ENCODE measurements at regions not wholly inside any gene's neighbourhood (a gene's known extent, or its start where the extent isn't known, plus 50 kb on each side); places are given as distances from the start of the nearest gene placed in this dataset.
"Not testable (repeated sequence)": the region's sequence is repeated elsewhere in the genome, so short reads cannot be mapped to it uniquely, and the experiment has no call there.

DNA sequence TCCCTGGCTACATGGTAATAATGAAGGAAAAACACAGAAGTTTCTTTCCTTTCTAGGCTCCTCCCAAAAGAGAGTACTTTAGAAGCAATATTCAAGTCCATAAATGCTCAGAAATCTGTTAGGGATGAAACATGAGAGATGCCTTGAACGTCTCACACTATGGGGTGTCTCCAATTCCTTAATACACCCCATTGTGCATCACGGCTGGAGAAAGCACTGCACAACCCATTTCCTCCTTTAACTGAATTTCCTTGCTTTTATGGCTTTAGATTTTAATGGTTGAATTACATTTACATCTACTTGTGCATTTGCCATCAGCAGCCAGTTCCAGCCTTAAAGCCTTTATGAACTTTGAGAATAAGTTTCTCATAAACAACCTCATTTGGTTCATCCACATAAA lies 498.9 kb upstream of the PTBP2 start:
- no peak for DNase-seq

DNA sequence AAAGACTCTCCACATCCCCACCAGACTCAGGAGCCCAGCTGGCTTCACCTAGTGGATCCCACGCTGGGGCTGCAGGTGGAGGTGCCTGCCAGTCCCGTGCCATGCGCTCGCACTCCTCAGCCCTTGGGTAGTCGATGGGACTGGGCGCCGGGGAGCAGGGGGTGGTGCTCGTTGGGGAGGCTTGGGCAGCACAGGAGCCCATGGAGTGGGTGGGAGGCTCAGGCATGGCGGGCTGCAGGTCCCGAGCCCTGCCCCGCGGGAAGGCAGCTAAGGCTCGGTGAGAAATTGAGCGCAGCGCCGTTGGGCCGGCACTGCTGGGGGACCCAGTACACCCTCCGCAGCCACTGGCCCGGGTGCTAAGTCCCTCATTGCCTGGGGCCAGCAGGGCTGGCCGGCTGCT lies 497.4 kb upstream of the PTBP2 start:
- DNase-seq, result not testable (repeated sequence)

DNA sequence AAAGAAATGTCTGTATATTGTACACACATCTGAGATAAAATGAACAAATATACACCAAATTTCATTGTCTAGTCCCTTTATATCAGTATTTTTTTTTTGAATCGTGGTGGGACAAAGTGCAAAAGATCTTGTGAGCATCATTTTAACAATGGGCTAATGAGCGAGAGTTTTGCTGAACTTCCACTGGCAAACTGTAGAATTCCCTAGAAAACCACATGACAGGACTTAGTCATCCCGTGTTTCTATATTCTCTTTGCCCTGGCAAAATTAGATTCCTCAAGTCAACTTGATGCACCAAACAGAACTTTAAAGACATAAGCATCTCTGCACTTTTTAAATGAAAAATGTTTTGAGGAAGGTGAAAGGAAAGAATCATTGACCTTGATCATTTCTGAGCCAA lies 488.2 kb upstream of the PTBP2 start:
- no peak for DNase-seq

DNA sequence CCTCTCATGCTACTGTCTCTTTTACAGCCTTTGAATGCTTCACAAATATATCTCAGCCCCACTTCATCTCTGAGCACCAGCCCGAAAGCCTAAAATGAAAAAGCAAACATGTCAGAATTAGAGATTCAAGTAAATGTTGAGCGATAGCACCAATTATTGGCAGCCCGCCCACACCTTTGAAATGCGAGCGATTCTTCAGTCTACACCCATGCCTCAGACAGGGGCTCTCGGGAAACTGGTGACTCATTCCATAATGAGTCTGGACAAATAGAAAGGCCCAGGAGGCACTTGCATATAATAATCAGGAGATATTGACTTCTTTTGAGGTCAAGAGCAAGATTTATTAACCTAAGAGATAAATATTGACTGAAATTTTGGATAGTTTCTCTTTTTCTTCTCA lies 487.3 kb upstream of the PTBP2 start:
- DNase-seq, result no peak

DNA sequence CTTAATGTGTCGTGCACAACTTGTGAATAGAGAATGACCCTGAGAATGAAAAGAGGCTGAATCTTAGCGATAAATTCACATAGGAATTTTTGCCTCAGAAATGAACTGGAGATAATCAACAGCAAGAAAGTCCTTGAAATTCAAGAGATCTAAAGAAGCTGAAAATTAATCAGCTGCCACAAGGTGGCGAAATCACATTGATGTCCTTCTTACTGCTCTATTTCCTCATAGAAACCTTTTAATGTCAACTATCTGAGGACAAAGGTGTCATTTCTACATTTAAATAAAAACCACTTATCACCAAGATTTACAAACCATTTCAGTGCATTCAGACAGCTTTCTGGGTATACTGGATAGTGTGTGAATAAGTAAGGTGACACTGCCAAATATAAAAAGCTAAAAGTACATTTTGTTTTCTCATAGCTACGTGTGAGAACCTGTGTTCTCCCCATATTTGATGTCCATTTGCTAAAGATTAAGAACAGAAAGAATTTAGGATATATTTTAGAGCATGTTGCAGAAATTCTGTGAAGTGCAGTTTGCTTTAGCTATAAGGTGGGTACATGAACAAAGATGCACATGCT lies 485.3 kb upstream of the PTBP2 start:
- DNase-seq, result peak; percentile 42

DNA sequence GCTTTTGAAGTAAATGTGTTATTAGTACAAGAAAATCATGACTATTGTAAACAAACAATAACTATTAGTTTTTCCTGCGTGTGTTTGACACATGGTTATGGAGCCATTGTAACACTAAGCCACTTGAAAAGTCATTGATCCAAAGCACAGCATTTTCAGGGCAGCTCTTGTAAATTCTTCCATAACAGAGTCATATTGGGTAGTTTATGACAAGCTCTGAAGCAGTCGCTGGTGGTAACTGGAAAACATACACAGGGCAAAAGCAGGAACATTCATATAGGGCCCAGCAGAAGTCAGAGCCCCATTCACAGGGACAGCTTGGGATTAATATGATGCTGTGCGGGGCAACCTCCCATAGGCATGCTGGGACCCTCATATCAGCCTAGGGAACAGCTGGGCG lies 483.2 kb upstream of the PTBP2 start:
- no peak for DNase-seq

DNA sequence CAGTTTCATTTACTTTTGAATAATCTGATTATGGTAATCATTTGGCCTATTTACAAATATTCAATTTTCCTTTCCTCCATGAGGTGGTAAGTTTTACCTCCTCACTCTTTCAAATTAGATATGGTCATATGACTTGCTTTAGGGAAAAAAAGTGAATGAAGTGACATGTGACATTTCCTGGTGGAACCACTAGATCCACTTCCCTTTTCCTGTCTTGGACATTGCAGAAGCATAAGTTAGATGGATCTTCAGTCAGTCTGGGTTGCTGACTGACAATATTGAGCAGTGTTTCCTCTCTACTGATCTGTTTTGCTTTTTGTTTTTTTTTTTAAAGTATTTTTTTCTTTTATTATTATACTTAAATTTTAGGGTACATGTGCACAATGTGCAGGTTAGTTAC lies 481.1 kb upstream of the PTBP2 start:
- no peak for DNase-seq

DNA sequence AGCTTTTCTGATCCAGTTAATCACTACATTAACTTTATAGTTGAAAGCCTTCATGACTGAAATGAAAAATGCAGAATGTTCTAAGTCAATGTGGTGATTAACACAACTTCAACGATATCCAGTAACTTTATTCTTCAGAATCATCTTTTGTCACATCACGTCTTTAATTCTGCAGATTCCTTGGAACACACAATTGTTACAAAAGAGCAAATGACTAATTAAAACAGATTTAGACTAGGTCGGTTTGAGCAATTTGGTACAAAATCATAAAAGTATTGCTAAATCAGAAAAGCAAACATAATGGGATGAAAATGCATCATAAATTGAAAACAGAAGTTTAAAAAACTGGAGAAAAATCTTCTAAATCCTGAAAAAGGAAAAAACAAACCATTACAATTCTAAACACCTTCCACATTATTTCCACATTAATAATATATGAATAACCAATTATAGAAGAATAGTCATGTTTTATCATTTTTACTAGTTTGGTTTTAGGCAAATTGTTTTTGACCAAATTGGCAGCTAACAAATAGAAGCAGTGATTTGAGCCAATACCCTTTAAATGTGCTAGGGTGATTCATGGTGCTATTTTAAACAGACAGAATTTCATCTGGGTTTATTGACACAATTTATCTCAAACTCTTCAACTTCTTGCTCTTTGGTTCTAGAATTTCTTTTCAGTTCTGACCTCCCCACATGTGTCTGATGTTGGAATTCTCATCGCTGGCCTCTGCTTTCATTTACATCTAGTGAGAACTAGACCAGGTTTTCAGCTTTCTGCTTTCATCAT lies 468.1 kb upstream of the PTBP2 start:
- no peak for DNase-seq

DNA sequence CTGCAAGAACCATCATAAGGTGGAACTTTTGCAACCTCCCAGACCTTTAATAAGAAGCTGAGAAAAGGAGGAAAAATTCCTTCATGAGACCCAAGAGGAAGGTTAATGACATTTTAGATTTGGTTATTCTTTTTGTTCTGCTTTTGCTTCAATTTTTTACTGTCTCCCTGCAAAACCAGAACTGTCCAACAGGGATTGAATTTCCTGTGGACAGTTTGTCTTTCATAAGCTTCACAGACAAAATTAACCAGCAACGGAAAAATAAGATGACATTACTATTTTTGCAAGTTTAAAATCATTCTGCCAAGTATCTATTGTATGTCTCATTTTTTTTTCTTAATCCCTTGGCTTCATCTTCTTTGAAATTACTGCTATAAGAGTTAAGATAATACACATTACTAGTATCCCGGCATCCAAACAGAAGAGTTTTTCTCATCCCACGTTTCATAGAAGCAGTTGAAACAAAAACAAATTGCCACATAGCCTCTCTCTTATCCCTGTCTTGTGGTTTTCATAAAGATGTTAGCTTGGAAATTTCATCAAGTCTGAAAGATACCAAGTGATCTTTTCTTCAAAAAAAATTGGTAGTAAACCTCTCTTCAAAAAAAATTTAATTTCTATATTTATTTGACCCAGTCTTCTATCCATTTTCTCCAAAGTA lies 465.3 kb upstream of the PTBP2 start:
- no peak for DNase-seq

DNA sequence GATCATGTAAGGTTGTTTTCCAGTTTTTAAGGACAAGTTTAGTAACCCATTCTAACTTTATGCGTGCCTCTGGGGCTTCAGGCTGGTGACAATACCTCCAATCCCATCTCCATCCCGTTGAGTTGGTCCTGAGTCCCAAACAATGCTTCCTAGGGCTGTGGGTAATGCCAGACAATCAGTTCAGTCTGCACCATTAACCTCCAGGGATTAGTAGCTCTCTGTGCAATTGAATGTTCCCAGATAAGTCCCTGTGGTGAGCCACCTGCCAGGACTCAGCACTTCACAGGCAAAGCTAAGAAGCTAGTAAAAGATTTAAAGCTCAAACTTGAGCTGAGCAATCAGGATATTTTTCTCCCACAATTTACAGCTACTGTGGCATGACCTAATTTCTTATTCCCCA lies 462.2 kb upstream of the PTBP2 start:
- DNase-seq, result no peak

DNA sequence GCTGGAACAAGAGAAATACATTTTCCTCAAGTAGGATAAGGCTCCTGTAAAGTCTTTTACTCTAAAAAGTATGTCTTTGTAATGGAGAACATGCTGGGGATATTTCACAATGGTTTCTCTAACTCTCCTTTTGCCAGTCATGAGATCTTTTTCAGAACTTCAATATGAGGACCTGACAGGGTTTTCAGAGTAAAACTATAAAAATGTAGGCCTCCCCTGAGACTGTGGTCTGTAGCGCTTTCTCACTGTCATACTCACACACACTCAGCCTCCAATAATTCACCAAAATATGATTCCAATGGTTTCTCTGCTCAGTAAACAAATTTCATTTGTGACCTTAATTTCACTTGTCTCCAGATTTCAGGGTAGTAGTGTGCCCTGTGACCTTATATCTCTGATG lies 440.1 kb upstream of the PTBP2 start:
- no peak for DNase-seq

DNA sequence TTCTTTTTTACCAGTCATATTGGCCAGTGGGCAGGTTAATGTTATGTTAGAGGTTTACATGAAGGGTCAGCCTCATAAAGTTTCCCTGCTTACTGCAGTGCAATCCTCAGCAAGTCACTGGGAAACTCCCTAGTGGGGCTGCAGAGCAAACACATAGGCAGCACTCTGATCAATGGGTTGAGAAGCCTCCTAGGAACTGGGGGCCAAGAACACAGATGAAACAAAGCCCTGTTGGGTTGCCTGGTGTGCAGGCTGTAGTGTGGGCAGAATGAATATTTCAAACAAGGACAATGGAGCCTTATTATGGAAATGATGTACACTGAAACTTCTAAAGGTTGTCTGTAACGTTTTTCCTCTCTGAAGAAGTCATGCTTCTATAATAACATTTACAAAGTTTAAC lies 431.6 kb upstream of the PTBP2 start:
- no peak for DNase-seq

DNA sequence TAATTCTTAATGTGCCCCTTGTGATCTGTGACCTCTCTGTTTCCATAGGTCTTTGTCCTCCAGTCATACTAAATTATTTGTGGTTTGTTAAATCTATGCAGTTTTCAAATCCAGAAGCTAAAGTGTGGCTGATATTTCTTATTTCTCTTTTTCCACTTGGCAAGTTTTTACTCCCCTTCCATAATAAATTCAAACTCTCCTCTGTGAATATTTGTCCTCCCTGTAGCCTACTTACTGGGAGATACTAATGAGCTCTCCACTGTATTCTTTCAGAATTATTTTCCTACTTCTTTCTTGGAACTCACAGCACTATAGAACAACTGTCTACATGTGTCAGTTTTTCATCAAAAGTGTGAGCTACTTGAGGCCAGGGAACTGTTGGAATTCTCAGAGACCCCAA lies 430.8 kb upstream of the PTBP2 start:
- no peak for DNase-seq

DNA sequence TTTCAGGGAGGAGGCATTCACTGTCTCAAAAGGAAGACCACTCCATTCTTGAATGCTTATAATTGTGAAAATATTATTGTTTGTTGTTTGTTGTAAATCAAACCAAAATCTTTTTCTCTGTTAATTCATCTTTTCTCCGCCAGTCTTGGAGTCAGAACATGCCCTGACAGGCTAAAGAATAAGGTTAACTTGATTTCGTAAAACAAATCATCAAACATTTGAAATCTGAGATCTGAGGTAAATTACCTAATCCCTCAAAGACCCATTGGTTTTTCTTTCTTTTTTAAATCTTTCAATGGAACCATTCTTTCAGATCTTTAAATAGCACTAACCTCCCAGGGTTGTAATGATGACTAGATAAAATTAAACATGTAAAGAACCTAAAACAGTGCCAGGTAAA lies 430.1 kb upstream of the PTBP2 start:
- no peak for DNase-seq

DNA sequence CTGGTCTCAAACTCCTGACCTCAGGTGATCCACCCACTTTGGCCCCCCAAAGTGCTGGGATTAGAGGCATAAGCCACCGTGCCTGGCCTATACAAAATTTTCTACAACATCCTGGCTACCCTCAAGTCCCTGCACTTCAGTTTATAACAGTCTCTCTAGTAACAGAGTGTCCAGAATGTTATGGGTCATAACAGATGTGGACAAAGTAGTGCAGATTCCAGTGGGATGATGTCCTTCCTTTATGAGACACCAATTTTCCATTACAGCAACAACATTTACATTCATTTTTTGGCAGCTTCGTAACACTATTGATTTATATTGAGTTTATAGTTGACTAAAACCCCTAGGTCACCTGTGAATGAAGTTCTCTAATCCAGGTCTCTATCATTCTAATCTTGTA lies 429.4 kb upstream of the PTBP2 start:
- DNase-seq, result no peak

DNA sequence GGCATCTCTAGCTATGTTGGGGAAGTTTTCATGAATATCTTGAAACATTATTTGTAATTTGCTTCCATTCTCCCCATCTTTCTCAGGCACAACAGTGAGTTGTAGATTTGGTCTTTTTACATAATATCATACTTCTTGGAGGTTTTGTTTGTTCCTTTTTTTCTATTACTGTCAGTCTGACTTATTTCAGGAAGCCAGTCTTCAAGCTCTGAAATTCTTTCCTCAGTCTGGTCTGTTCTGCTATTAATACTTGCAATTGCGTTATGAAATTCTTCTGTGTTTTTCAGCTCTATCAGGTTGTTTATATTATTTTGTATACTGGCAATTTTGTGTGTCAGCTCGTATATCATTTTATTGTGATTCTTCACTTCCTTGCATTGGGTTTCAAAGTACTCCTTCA lies 424.6 kb upstream of the PTBP2 start:
- DNase-seq, result no peak

DNA sequence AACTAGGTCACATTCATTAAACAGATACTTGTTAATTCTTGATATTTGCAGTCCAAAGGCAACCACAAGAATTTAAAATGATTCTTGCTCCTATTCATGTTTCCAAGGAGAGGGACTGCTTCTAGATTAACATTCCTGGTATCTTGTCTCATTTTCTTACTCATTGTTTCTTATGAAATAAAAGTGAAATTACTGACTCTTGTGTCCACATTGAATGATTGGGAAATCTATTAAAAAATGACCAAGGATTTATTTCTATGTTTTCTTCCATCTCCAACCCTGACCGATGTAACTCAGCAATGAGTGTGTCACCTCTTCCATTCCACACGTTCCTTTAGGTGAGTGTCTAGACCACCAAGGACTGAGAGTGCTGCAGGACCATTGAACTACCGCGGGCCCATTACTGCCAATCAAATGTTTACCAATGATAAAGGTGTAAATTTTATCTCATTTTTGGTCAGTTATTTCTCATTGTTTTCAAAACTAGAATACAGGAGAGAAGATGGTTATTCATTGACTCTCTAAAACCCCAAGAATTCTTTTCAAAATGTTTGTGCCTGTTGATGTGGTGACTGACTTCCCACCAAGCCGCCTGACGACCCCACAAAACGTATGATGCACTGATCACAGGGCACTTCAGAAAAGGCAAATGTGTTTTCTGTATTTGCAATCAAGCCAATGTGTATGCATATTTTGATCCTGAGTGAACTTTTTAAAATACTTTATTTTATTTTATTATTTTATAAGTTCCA lies 414.6 kb upstream of the PTBP2 start:
- no peak for DNase-seq

DNA sequence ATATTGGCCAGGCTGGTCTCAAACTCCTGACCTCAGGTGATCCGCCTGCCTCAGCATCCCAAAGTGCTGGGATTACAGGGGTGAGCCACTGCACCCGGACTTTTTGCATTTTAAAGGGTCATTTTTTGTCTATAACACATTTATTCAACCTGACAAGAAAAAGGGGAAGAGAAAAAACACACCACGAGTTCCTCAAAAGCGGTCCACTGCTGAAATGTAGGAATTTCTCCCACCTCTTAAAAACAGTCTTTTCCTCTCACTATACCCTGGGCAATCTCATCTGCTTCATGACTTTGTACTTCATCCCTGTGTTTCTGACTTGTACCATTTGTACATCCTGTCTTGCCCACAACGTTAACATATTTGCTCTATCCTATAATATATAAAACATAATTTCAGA lies 413.3 kb upstream of the PTBP2 start:
- DNase-seq, result no peak

DNA sequence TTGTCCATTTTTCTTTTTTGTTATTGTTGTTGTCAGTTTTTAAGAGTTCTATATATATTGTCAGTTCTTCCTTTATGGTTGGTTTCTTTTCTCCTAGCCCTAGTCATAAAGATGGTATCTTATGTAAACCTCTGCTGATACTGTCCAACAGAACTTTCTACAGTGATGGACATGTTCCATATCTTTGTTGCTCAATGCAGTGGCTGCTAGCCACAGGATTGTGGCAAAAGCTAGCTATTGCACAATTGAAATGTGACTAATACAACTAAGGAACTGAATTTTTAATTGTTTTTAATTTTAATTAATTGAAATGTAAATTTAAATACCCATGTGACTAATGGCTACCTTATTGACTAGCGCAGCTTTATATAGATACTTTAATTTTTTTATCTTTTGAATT lies 411.8 kb upstream of the PTBP2 start:
- peak; percentile 12 for DNase-seq

DNA sequence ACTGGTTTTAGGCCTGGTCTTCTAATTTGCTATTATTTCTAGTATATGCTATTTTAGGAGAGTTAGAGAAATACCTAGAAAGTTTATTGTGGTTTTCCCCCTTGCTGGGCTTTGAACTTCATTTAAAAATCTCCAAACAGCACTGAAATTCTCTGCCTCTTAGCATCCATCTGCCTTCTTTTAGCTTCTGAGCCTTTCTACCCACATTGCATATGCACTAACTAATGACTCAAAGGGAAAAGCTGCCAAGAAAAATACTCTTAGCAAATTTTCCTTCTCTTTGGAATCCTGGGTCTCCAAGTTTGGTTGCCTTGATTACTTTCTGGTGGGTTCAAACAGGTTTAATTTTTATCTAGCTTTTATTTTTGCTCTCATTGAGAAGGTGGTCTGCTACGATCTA lies 408.4 kb upstream of the PTBP2 start:
- no peak for DNase-seq

DNA sequence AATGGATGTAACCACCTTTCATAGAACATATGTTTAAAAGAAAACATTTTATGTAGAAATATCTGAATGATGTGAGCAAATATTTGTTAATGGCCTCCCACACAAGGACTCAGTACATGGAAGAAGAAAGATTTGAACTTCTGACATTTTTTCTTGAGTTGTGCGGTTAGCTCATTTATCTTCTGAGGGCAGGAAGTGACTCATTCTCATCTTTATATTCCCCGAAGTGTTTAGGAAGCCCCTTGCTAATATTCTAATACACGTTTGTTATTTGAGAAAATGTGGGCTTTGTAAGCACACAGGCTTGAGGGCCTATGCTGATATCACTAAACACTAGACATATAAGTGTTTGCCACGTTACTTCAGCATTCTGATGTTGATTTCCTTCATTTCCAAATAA lies 392.5 kb upstream of the PTBP2 start:
- no peak for DNase-seq

DNA sequence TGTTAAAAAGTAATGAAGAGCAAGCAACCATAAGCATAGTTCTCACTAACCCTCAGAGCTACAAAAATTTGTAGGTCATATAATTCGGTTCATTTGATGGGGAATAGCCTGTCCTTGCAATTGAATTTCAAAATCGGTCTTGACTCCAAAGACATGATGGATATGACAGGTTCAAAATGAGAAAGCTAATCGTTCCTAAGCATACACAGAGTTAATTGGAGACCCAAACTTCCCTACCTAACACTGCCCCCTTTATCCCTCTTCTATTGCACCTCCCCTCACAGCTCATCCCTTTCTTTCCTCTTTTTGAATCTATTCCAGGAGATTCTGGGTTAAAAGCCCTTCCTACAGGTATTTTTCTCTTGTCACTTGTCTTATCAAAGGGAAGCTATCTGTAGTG lies 390.0 kb upstream of the PTBP2 start:
- no peak for DNase-seq

DNA sequence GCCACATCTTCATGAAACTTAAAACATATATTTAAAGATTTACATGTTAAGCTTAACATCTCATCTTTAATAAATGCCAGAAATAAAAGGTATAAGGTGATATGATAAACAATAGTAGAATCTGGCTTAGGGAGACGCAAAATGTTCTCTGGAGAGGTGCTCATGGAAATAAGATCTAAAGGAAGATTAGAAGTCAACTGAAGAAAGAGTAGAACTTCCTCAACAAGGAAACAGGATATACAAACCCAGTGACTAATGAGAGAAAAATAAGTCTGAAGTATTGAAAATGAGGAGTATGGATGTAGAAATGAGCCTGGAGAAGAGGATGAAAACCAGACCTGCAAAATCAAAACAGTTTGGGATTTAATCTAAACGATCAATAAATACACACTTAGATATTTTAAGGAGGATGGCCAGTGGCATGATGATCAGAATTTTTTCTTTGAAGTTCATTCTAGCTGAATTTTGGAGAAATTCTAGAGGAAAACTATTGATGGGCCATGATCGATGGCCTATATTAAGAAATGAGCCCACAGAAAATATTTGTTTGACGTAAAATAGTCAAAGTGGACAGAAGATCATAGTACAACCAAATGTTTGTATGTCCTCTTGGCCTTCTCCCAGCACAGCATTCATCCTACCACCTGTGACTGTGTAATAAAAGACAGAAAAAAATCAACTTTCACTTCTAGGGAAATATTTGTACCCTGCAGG lies 387.9 kb upstream of the PTBP2 start:
- DNase-seq, result no peak

Measured in hematopoietic multipotent progenitor cell treated with erythropoietin and hydrocortisone succinate and interleukin-3 and kit ligand, for 8 days (in vitro differentiated cells).